ENCODE measurements at regions not wholly inside any gene's neighbourhood (a gene's known extent, or its start where the extent isn't known, plus 50 kb on each side); places are given as distances from the start of the nearest gene placed in this dataset.

DNA sequence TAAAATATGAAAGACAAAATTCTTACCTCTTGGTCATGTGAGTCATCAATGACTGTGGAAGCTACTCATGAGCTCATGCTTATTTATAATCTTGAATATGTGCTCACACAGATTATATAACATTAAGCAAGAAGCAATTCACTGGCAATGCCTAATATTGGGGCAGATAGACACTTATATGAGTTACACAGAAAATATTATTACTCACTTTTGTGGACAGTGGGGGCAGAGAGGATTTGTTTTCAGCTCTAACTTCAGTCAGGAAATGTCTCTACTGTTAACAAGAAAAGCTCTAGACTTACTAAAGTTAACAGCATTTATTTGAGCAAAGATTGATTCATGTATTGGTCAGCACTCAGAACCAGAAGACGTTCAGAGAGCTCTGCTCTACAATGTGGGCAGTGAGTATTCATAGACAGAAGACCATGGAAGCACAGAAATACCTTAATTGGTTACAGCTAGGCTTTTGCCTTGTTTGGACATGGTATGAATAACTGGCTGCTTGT, 85.8 kb upstream of the AHI1 start:
- no peak for TF ChIP-seq EP300 (IDR thresholded peaks at IDR 0.05; ENCODE audit: low read depth)
- TF ChIP-seq POLR2AphosphoS5 (IDR thresholded peaks at IDR 0.05): no peak
- TF ChIP-seq, protein P1, sequence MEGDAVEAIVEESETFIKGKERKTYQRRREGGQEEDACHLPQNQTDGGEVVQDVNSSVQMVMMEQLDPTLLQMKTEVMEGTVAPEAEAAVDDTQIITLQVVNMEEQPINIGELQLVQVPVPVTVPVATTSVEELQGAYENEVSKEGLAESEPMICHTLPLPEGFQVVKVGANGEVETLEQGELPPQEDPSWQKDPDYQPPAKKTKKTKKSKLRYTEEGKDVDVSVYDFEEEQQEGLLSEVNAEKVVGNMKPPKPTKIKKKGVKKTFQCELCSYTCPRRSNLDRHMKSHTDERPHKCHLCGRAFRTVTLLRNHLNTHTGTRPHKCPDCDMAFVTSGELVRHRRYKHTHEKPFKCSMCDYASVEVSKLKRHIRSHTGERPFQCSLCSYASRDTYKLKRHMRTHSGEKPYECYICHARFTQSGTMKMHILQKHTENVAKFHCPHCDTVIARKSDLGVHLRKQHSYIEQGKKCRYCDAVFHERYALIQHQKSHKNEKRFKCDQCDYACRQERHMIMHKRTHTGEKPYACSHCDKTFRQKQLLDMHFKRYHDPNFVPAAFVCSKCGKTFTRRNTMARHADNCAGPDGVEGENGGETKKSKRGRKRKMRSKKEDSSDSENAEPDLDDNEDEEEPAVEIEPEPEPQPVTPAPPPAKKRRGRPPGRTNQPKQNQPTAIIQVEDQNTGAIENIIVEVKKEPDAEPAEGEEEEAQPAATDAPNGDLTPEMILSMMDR (IDR thresholded peaks at IDR 0.05): no peak
